HFFc6 (cell line): ENCODE measurements at regions not wholly inside any gene's neighbourhood (a gene's known extent, or its start where the extent isn't known, plus 50 kb on each side); places are given as distances from the start of the nearest gene placed in this dataset.

Source experiments
- DNase-seq: peaks from one replicate; pipeline ENCODE4 v3.0.0-alpha.2; 2018
- H3K27ac Mint-ChIP-seq: 2 replicates; pipeline ENCODE4 v1.8.0; 2020; ENCODE audit warnings: mild to moderate bottlenecking, mixed read lengths
- H3K27me3 Mint-ChIP-seq: 2 replicates; pipeline ENCODE4 v1.8.0; 2021; ENCODE audit warnings: mild to moderate bottlenecking, moderate library complexity, mixed read lengths; ENCODE audit not compliant: insufficient read depth
- H3K36me3 Mint-ChIP-seq: 2 replicates; pipeline ENCODE4 v1.8.0; 2021; ENCODE audit warnings: low read depth, mixed read lengths
- H3K4me1 Mint-ChIP-seq: 2 replicates; pipeline ENCODE4 v1.8.0; 2020; ENCODE audit warnings: low read depth, mixed read lengths
- H3K4me3 Mint-ChIP-seq: 2 replicates; pipeline ENCODE4 v1.8.0; 2020; ENCODE audit warnings: mild to moderate bottlenecking, moderate library complexity, mixed read lengths
- H3K9me3 Mint-ChIP-seq: 2 replicates; pipeline ENCODE4 v1.8.0; 2020; ENCODE audit warnings: mild to moderate bottlenecking, mixed read lengths
- CTCF ChIP-seq: fragments of 200-600 bp; sonication (generic); IDR thresholded peaks from 2 replicates; pipeline ENCODE4 v1.5.0; 2021; ENCODE audit warnings: antibody characterized with exemption, mild to moderate bottlenecking

- no peaks in the 10 kb centered on the region for H3K36me3 Mint-ChIP-seq
- H3K27me3 Mint-ChIP-seq: peaks cover 4% of the 10 kb centered on the region
- TF ChIP-seq CTCF: no peak
- no peaks in the 10 kb centered on the region for H3K9me3 Mint-ChIP-seq
- H3K4me3 Mint-ChIP-seq: no peak overlapping the region
- peaks cover 19% of the 10 kb centered on the region for H3K4me1 Mint-ChIP-seq
- no peak for DNase-seq
- H3K27ac Mint-ChIP-seq: no peak overlapping the region
These were observed 66.7 kb upstream of the HS6ST1 start for GRCh38 chr2:128385365-128385764.

GRCh38 chr2:128386066-128386465 lies 67.4 kb upstream of the HS6ST1 start:
- no peak for DNase-seq
- peaks cover 4% of the 10 kb centered on the region for H3K27me3 Mint-ChIP-seq

GRCh38 chr2:128388499-128388941 lies 69.9 kb upstream of the HS6ST1 start:
- H3K4me1 Mint-ChIP-seq: peaks cover 29% of the 10 kb centered on the region
- H3K27ac Mint-ChIP-seq: no peak overlapping the region
- no peaks in the 10 kb centered on the region for H3K9me3 Mint-ChIP-seq
- no peak for DNase-seq
- no peak for TF ChIP-seq CTCF
- no peaks in the 10 kb centered on the region for H3K36me3 Mint-ChIP-seq
- peaks cover 4% of the 10 kb centered on the region for H3K27me3 Mint-ChIP-seq
- H3K4me3 Mint-ChIP-seq: no peak overlapping the region

More at GRCh38 chr2:128386066-128386465, 67.4 kb upstream of the HS6ST1 start:
- Mint-ChIP-seq H3K36me3 (no peaks in the 10 kb centered on the region), H3K27ac (no peak overlapping the region), H3K4me1 (peaks cover 15% of the 10 kb centered on the region), H3K9me3 (no peaks in the 10 kb centered on the region), H3K4me3 (no peak overlapping the region)
- no peak for TF ChIP-seq CTCF

GRCh38 chr2:128389388-128390086 lies 70.9 kb upstream of the HS6ST1 start:
- peaks cover 29% of the 10 kb centered on the region for H3K4me1 Mint-ChIP-seq
- no peak overlapping the region for H3K4me3 Mint-ChIP-seq
- no peak for DNase-seq
- H3K27me3 Mint-ChIP-seq: peaks cover under 1% of the 10 kb centered on the region
- TF ChIP-seq CTCF: no peak
- H3K36me3 Mint-ChIP-seq: no peaks in the 10 kb centered on the region
- no peaks in the 10 kb centered on the region for H3K9me3 Mint-ChIP-seq
- no peak overlapping the region for H3K27ac Mint-ChIP-seq

- no peaks in the 10 kb centered on the region for H3K36me3 Mint-ChIP-seq
- H3K9me3 Mint-ChIP-seq: no peaks in the 10 kb centered on the region
- H3K4me3 Mint-ChIP-seq: no peak overlapping the region
- no peak for DNase-seq
- no peak overlapping the region for H3K27ac Mint-ChIP-seq
- H3K27me3 Mint-ChIP-seq: no peaks in the 10 kb centered on the region; the same call in none of the 2 replicates
- no peak for TF ChIP-seq CTCF
- peaks cover 29% of the 10 kb centered on the region for H3K4me1 Mint-ChIP-seq
These were observed 71.8 kb upstream of the HS6ST1 start for GRCh38 chr2:128390256-128390990.
